Mesenchymal stem cell (in vitro differentiated cells and primary cell): ENCODE measurements at regions not wholly inside any gene's neighbourhood (a gene's known extent, or its start where the extent isn't known, plus 50 kb on each side); places are given as distances from the start of the nearest gene placed in this dataset.

Source experiments
- DNase-seq: peaks from one replicate; pipeline ENCODE4 v3.0.0-alpha.2; 2013
- H2AFZ ChIP-seq: one replicate; pipeline ENCODE4 v1.6.1; 2013; ENCODE audit warnings: low read depth, mild to moderate bottlenecking, control low read depth, inconsistent platforms, low read length, moderate library complexity
- H2AK5ac ChIP-seq: 2 replicates; pipeline ENCODE4 v1.6.1; 2013; ENCODE audit warnings: low read length, moderate library complexity, mild to moderate bottlenecking, inconsistent platforms; ENCODE audit not compliant: severe bottlenecking
- H2BK120ac ChIP-seq: one replicate; pipeline ENCODE4 v1.6.1; 2013; ENCODE audit warnings: low read depth, mild to moderate bottlenecking, inconsistent platforms, low read length, moderate library complexity
- H2BK12ac ChIP-seq, 2 experiments: one replicate each; pipeline ENCODE4 v1.6.1; 2013; ENCODE audit warnings: inconsistent platforms in 2 of 2, low read length in 2 of 2, mild to moderate bottlenecking in 2 of 2, moderate library complexity in 2 of 2, control low read depth in 1 of 2
- H2BK15ac ChIP-seq: one replicate; pipeline ENCODE4 v1.6.1; 2013; ENCODE audit warnings: mild to moderate bottlenecking, low read depth, inconsistent platforms; ENCODE audit not compliant: poor library complexity, severe bottlenecking
- H2BK5ac ChIP-seq: 2 replicates; pipeline ENCODE4 v1.6.1; 2013; ENCODE audit warnings: low read depth, mild to moderate bottlenecking, low read length, control low read depth, inconsistent platforms; ENCODE audit not compliant: poor library complexity, severe bottlenecking
- H3K14ac ChIP-seq, 2 experiments: one replicate each; pipeline ENCODE4 v1.6.1; 2013; ENCODE audit warnings: inconsistent platforms in 2 of 2, low read length in 2 of 2, control low read depth in 1 of 2, mild to moderate bottlenecking in 1 of 2, moderate library complexity in 1 of 2
- H3K18ac ChIP-seq, 2 experiments: one replicate each; pipeline ENCODE4 v1.6.1; 2013; ENCODE audit warnings: inconsistent platforms in 2 of 2, low read length in 2 of 2, control low read depth in 1 of 2, low read depth in 1 of 2, mild to moderate bottlenecking in 1 of 2
- H3K23ac ChIP-seq, 2 experiments: one replicate each; pipeline ENCODE4 v1.6.1; 2013; ENCODE audit warnings: inconsistent platforms in 2 of 2, low read length in 2 of 2, mild to moderate bottlenecking in 2 of 2, moderate library complexity in 2 of 2, control low read depth in 1 of 2
- H3K27ac ChIP-seq: 2 replicates; pipeline ENCODE4 v1.5.1; 2013; ENCODE audit warnings: mild to moderate bottlenecking, moderate library complexity, low read length, control low read depth, inconsistent platforms; ENCODE audit not compliant: poor library complexity, severe bottlenecking
- H3K27me3 ChIP-seq, 2 experiments: 2 replicates each; pipeline versions ENCODE4 v1.6.1 to v1.7.0; 2013; ENCODE audit warnings: low read length in 2 of 2, mild to moderate bottlenecking in 2 of 2, moderate library complexity in 2 of 2, control low read depth in 1 of 2, inconsistent platforms in 1 of 2; ENCODE audit not compliant: control insufficient read depth in 1 of 2, insufficient read depth in 1 of 2
- H3K36me3 ChIP-seq, 2 experiments: 2 replicates each; pipeline versions ENCODE4 v1.6.1 to v1.7.0; 2013; ENCODE audit warnings: low read length in 2 of 2, control low read depth in 1 of 2, inconsistent platforms in 1 of 2, low read depth in 1 of 2, mild to moderate bottlenecking in 1 of 2; ENCODE audit not compliant: insufficient read depth in 2 of 2, control insufficient read depth in 1 of 2
- H3K4ac ChIP-seq, 2 experiments: one replicate each; pipeline ENCODE4 v1.6.1; 2013; ENCODE audit warnings: inconsistent platforms in 2 of 2, low read length in 2 of 2, mild to moderate bottlenecking in 2 of 2, moderate library complexity in 2 of 2, control low read depth in 1 of 2, low read depth in 1 of 2
- H3K4me1 ChIP-seq: 2 replicates; pipeline ENCODE4 v1.6.1; 2013; ENCODE audit warnings: low read depth, low read length, control low read depth; ENCODE audit not compliant: control insufficient read depth, insufficient read depth
- H3K4me2 ChIP-seq: 2 replicates; pipeline ENCODE4 v1.6.1; 2013; ENCODE audit warnings: low read length, mild to moderate bottlenecking, inconsistent platforms; ENCODE audit not compliant: poor library complexity, severe bottlenecking
- H3K4me3 ChIP-seq, 2 experiments: 2 replicates each; pipeline versions ENCODE4 v1.5.1 to v1.7.0; 2013; ENCODE audit warnings: low read length in 2 of 2, mild to moderate bottlenecking in 2 of 2, control low read depth in 1 of 2, low read depth in 1 of 2; ENCODE audit not compliant: insufficient read depth in 1 of 2
- H3K79me1 ChIP-seq: replicated peaks from 2 replicates; pipeline ENCODE4 v1.6.1; 2013; ENCODE audit warnings: mild to moderate bottlenecking, control low read depth, low read length, inconsistent platforms; ENCODE audit not compliant: poor library complexity, severe bottlenecking
- H3K9ac ChIP-seq: 2 replicates; pipeline ENCODE4 v1.7.0; 2013; ENCODE audit warnings: mild to moderate bottlenecking, low read length, moderate library complexity
- H3K9me3 ChIP-seq: 2 replicates; pipeline ENCODE4 v1.7.0; 2013; ENCODE audit warnings: mild to moderate bottlenecking, low read length; ENCODE audit not compliant: control insufficient read depth
- H4K8ac ChIP-seq: one replicate; pipeline ENCODE4 v1.6.1; 2013; ENCODE audit warnings: inconsistent platforms, mild to moderate bottlenecking, low read length, moderate library complexity
- H4K91ac ChIP-seq: one replicate; pipeline ENCODE4 v1.6.1; 2013; ENCODE audit warnings: mild to moderate bottlenecking, low read length, inconsistent platforms
- WGBS: methylation state at CpG from one replicate; pipeline ENCODE4 v1.1.7; 2013; ENCODE audit warnings: mixed read lengths; 5-methylcytosine and 5-hydroxymethylcytosine counted together

DNA sequence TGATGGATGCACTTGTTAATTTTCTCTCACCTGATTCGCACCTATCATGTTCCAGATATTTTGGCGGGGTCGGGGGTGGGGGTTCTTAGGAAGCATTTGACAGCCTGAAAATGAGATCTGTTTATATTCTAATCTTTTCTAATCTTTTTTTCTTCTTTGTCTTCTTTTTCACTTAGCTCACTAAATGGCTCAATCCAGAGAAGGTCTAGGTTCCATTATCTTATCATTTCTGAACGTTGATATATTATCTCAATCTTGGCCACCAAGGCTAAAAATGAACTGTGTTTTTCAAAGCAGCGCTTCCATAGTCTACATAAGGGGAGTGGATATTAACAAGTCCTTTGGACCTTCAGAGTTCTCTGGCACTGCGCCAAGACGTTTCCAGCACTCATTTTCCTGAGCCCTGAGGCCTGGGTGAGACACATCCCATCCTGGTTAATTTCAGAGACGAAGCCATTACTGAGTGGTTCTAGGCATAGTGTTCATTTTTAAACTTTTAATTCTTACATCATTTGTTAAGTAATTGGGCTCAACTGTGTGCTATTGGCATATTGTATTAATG is 229.0 kb downstream of the SOX11 start:
- Histone ChIP-seq H3K9ac (no peak overlapping the region), H3K14ac (no peak overlapping the region), H3K27me3 (no peaks in the 10 kb centered on the region), H2AK5ac (no peak overlapping the region), H3K4me3 (no peak overlapping the region), H3K27ac (no peak overlapping the region), H3K4me1 (no peaks in the 10 kb centered on the region), H2BK5ac (no peak overlapping the region), H4K8ac (no peak overlapping the region), H4K91ac (no peak overlapping the region), H3K79me1 (no peaks in the 10 kb centered on the region), H2AFZ (no peak overlapping the region), H3K18ac (no peak overlapping the region), H2BK12ac (no peak overlapping the region), H2BK15ac (no peak overlapping the region), H3K9me3 (peaks cover 14% of the 10 kb centered on the region), H3K36me3 (no peaks in the 10 kb centered on the region), H3K23ac (no peak overlapping the region), H2BK120ac (no peak overlapping the region), H3K4ac (no peak overlapping the region), H3K4me2 (no peak overlapping the region)
- no peak for DNase-seq
- WGBS: 87% methylated on average over 4 of the region's 8 CpGs

DNA sequence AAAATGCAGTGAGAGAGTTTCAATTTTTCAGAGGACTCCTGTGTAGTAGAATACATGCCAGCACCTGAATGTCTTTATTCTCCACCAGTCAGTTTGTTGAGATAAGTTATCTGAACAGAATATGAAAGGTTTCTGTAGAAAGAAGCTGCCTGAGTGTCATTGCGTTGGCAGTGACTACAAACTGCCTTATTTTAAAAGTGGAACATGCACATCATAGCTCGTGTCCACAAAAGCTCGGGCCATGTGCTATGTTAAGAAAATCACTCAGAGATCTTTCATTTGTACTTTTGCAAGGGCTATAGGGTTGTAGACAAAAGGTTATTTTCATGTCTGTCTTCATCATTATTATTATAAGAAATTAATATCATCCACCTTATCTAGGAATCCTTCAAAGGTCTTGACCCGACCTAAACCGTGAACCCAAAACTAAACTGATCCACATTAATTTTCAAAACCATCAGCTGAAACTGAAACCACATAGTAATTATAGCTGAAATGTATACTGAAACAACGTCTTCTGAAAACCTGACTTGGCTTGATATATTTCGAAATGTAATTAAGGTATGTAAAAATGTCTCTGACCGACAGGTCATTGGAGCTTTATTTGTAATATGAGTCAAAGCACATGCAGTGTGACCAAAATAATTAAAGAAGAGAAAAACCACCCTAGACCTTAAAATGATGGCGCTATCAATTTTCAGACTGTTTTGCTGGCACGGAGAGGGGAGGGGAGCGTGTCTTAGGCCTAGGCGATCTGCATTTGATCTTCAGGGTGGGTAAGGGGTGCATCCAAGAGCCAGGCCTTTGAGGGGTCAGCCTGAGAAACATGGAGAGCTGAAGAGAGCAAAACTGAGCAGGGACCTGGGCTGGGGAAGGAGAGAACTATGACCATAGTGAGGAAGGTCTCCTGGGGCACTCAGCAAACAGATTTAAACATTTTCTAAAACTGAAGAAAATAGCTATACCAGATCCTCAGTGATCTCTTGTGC is 232.1 kb downstream of the SOX11 start:
- no peak overlapping the region for H4K91ac ChIP-seq
- H3K14ac ChIP-seq: no peak overlapping the region
- no peak overlapping the region for H2BK5ac ChIP-seq
- H3K79me1 ChIP-seq: no peaks in the 10 kb centered on the region
- no peak overlapping the region for H3K18ac ChIP-seq
- H2BK120ac ChIP-seq: no peak overlapping the region
- H3K27ac ChIP-seq: no peak overlapping the region
- H2BK12ac ChIP-seq: no peak overlapping the region
- no peaks in the 10 kb centered on the region for H3K36me3 ChIP-seq
- no peak overlapping the region for H4K8ac ChIP-seq
- no peak overlapping the region for H3K23ac ChIP-seq
- no peaks in the 10 kb centered on the region for H3K27me3 ChIP-seq
- no peak overlapping the region for H3K4me3 ChIP-seq
- H3K9me3 ChIP-seq: peaks cover 8% of the 10 kb centered on the region
- no peak overlapping the region for H3K9ac ChIP-seq
- no peak overlapping the region for H3K4ac ChIP-seq
- H2AK5ac ChIP-seq: no peak overlapping the region
- no peaks in the 10 kb centered on the region for H3K4me1 ChIP-seq
- no peak overlapping the region for H3K4me2 ChIP-seq
- no peak overlapping the region for H2AFZ ChIP-seq
- no peak overlapping the region for H2BK15ac ChIP-seq
- no peak for DNase-seq
- WGBS: 93% methylated on average over 10 of the region's 12 CpGs

DNA sequence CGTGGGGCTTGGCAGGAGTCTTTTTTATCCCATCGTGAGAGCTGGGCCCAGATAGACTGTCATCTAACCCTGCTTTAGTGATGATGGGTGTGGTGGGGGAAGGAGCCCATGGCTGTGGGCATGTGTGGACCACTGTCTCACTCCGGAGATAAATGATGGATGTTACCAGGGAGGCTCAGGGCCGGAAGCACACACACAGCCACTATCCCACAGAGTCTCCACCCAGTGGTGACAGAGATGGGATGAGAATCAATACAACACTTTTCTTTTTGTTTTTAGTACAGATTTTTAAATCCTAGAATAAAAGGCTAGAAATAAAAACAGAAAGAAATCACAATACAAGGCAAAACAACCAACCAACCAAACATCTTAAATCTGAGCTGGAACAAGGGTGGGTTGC is 233.4 kb downstream of the SOX11 start:
- Histone ChIP-seq H3K14ac (no peak overlapping the region), H3K27ac (no peak overlapping the region), H3K27me3 (no peaks in the 10 kb centered on the region), H3K9ac (no peak overlapping the region), H2BK12ac (no peak overlapping the region), H2AFZ (no peak overlapping the region), H3K9me3 (peaks cover 3% of the 10 kb centered on the region), H3K4me2 (no peak overlapping the region), H4K91ac (no peak overlapping the region), H4K8ac (no peak overlapping the region), H3K79me1 (no peaks in the 10 kb centered on the region), H2BK5ac (no peak overlapping the region), H2BK120ac (no peak overlapping the region), H3K36me3 (no peaks in the 10 kb centered on the region), H3K4me3 (no peak overlapping the region), H3K18ac (no peak overlapping the region), H3K23ac (no peak overlapping the region), H3K4me1 (no peaks in the 10 kb centered on the region), H2AK5ac (no peak overlapping the region), H3K4ac (no peak overlapping the region), H2BK15ac (no peak overlapping the region)
- WGBS: 87% methylated on average over 2 of the region's 4 CpGs
- no peak for DNase-seq

DNA sequence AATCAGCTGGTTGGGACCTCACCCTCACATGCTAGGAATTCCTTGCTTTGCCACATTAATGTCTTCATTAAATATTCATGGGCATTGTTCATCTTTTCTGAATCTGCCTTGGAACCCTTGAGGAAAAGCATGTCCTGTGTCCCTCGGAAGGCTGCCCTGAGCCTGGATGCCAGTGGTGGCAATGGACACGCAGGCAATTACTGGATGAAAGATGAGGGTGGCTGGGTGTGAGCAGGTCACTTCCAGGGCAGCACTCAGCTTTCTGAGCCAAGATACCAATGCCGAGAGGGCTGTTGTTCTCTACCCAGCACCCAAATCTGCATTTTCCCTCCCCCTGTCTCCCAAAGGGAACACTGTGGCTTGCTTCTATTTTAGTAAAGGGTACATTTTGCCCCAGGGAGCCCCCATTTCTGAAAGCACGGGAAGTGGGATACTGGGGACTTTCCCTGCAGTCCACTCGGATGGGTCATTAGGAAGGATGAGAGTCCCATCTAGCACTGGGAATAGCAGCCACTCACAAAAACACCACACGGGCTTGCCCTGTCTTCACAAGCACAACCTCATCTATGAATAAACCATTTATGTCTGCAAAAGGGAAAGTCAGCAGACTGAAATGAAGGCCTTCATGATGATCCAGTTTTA is 234.8 kb downstream of the SOX11 start:
- Histone ChIP-seq H3K4me3 (no peak overlapping the region), H3K23ac (no peak overlapping the region), H3K18ac (no peak overlapping the region), H2AK5ac (no peak overlapping the region), H2BK5ac (no peak overlapping the region), H4K8ac (no peak overlapping the region), H3K4me1 (no peaks in the 10 kb centered on the region), H3K14ac (no peak overlapping the region), H2BK120ac (no peak overlapping the region), H3K9me3 (peaks cover 4% of the 10 kb centered on the region), H3K36me3 (no peaks in the 10 kb centered on the region), H3K9ac (no peak overlapping the region), H3K4me2 (no peak overlapping the region), H3K27ac (no peak overlapping the region), H2BK15ac (no peak overlapping the region), H4K91ac (no peak overlapping the region), H2BK12ac (no peak overlapping the region), H3K27me3 (no peaks in the 10 kb centered on the region), H3K4ac (no peak overlapping the region), H3K79me1 (no peaks in the 10 kb centered on the region), H2AFZ (no peak overlapping the region)
- no peak for DNase-seq
- WGBS: 64% methylated on average over 6 of the region's 6 CpGs
